8988T (cell line): ENCODE measurements at regions not wholly inside any gene's neighbourhood (a gene's known extent, or its start where the extent isn't known, plus 50 kb on each side); places are given as distances from the start of the nearest gene placed in this dataset.

Source experiments
- DNase-seq: peaks from one replicate; pipeline ENCODE4 v3.0.0; 2011

GRCh38 chr2:163259489-163259888 is 420.9 kb upstream of the KCNH7 start:
- DNase-seq, result no peak

GRCh38 chr2:163255086-163255485 is 416.5 kb upstream of the KCNH7 start:
- no peak for DNase-seq

GRCh38 chr2:163253621-163254285 is 415.2 kb upstream of the KCNH7 start:
- DNase-seq, result no peak

GRCh38 chr2:163252199-163252598 is 413.6 kb upstream of the KCNH7 start:
- no peak for DNase-seq

GRCh38 chr2:163248376-163249253 is 410.0 kb upstream of the KCNH7 start:
- DNase-seq, result no peak

GRCh38 chr2:163247847-163248220 is 409.3 kb upstream of the KCNH7 start:
- no peak for DNase-seq

- no peak for DNase-seq
Observed at GRCh38 chr2:163247156-163247846, 408.7 kb upstream of the KCNH7 start.

GRCh38 chr2:163246135-163246534 is 407.6 kb upstream of the KCNH7 start:
- DNase-seq, result no peak

GRCh38 chr2:163236553-163236952 is 398.0 kb upstream of the KCNH7 start:
- no peak for DNase-seq

- DNase-seq, result no peak
Observed at GRCh38 chr2:163231666-163232065, 393.1 kb upstream of the KCNH7 start.

GRCh38 chr2:163213661-163214081 is 375.1 kb upstream of the KCNH7 start:
- DNase-seq, result no peak

- no peak for DNase-seq
Observed at GRCh38 chr2:163210430-163210918, 371.9 kb upstream of the KCNH7 start.

GRCh38 chr2:163207693-163208370 is 369.3 kb upstream of the KCNH7 start:
- DNase-seq, result no peak

GRCh38 chr2:163205589-163206254 is 367.2 kb upstream of the KCNH7 start:
- no peak for DNase-seq

GRCh38 chr2:163200741-163201140 is 362.2 kb upstream of the KCNH7 start:
- DNase-seq, result no peak

- DNase-seq, result no peak
Observed at GRCh38 chr2:163198972-163199371, 360.4 kb upstream of the KCNH7 start.

GRCh38 chr2:163198007-163198406 is 359.4 kb upstream of the KCNH7 start:
- DNase-seq, result no peak

GRCh38 chr2:163191372-163191771 is 352.8 kb upstream of the KCNH7 start:
- DNase-seq, result no peak

- DNase-seq, result no peak
Observed at GRCh38 chr2:163187995-163188655, 349.6 kb upstream of the KCNH7 start.

- no peak for DNase-seq
Observed at GRCh38 chr2:163187119-163187518, 348.6 kb upstream of the KCNH7 start.

GRCh38 chr2:163185160-163185559 is 346.6 kb upstream of the KCNH7 start:
- DNase-seq, result no peak
